ENCODE measurements at regions not wholly inside any gene's neighbourhood (a gene's known extent, or its start where the extent isn't known, plus 50 kb on each side); places are given as distances from the start of the nearest gene placed in this dataset.

DNA sequence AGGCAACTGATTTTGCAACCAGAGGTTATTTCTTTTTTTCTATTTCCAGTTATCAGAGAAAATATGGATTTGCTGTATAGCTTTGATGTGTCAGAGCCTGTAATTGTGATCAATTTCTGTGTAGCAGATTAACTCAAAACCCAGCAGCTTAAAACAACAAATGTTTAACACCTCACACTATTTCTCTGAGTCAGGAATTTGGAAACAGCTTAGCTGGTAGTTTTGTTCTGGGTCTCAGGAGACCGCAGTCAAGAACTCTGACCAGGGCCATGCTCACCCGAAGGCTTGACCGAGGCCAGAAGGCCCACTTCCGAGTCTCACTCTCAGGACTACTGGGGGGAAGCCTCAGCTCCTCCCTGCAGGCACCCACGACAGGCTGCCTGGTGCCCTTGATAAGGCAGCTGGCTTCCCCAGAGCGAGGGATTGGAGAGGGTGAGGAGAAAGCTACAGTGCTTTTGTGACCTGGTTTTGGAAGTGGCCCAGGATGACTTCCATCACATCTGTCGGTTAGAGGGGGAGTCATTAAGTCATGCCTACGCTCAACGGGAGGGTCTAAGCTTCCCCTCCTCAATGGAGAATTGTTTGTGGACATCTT lies 105.7 kb upstream of the SHH start:
- TF ChIP-seq, protein P1, sequence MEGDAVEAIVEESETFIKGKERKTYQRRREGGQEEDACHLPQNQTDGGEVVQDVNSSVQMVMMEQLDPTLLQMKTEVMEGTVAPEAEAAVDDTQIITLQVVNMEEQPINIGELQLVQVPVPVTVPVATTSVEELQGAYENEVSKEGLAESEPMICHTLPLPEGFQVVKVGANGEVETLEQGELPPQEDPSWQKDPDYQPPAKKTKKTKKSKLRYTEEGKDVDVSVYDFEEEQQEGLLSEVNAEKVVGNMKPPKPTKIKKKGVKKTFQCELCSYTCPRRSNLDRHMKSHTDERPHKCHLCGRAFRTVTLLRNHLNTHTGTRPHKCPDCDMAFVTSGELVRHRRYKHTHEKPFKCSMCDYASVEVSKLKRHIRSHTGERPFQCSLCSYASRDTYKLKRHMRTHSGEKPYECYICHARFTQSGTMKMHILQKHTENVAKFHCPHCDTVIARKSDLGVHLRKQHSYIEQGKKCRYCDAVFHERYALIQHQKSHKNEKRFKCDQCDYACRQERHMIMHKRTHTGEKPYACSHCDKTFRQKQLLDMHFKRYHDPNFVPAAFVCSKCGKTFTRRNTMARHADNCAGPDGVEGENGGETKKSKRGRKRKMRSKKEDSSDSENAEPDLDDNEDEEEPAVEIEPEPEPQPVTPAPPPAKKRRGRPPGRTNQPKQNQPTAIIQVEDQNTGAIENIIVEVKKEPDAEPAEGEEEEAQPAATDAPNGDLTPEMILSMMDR (conservative IDR thresholded peaks at IDR 0.05), result no peak
- no peak for TF ChIP-seq ZFX (IDR thresholded peaks at IDR 0.05)

All from C4-2B (cell line).